Gastrocnemius medialis (tissue), 4 donors: ENCODE measurements at regions not wholly inside any gene's neighbourhood (a gene's known extent, or its start where the extent isn't known, plus 50 kb on each side); places are given as distances from the start of the nearest gene placed in this dataset.

Source experiments
- ATAC-seq, 2 donors: fragments of 150-250 bp; one replicate each; pipeline ENCODE4 v1.9.1; 2016
- DNase-seq, 2 donors: peaks; one replicate each; pipeline ENCODE4 v3.0.0-alpha.2; 2019
- H3K27ac ChIP-seq, 4 donors: fragments of 200-600 bp; sonication (generic); 1 replicate in 1 of 4; 2 replicates in 3 of 4; pipeline ENCODE4 v1.5.1; 2016 to 2018; ENCODE audit warnings: mild to moderate bottlenecking in 2 of 4, moderate library complexity in 1 of 4
- H3K27me3 ChIP-seq, 3 donors: fragments of 200-600 bp; sonication (generic) in 2 of 3; 1 replicate in 1 of 3; 2 replicates in 2 of 3; pipeline versions ENCODE4 v1.5.1 to v1.6.0; 2016 to 2019; ENCODE audit warnings: mild to moderate bottlenecking in 1 of 3, moderate library complexity in 1 of 3
- H3K36me3 ChIP-seq, 2 donors: fragments of 200-600 bp; sonication (generic) in 1 of 2; one replicate each; pipeline ENCODE4 v1.5.1; 2017 to 2018
- H3K4me1 ChIP-seq, 2 donors: fragments of 200-600 bp; sonication (generic) in 1 of 2; one replicate each; pipeline ENCODE4 v1.5.1; 2016 to 2017; ENCODE audit warnings: mild to moderate bottlenecking in 2 of 2
- H3K4me3 ChIP-seq, 4 donors: fragments of 200-600 bp; sonication (generic) in 3 of 4; 1 replicate in 1 of 4; 2 replicates in 3 of 4; pipeline ENCODE4 v1.5.1; 2016 to 2019; ENCODE audit warnings: mild to moderate bottlenecking in 2 of 4
- H3K9me3 ChIP-seq, 3 donors: fragments of 200-600 bp; sonication (generic) in 2 of 3; 1 replicate in 1 of 3; 2 replicates in 2 of 3; pipeline ENCODE4 v1.5.1; 2016 to 2019
- CTCF ChIP-seq, 5 experiments: fragments of 450-650 bp in 3 of 5; fragments of 200-600 bp in 2 of 5; sonication (generic) in 2 of 5; IDR thresholded peaks in 4 of 5; conservative IDR thresholded peaks in 1 of 5; 1 replicate in 4 of 5; 2 replicates in 1 of 5; pipeline ENCODE4 v1.5.1; 2016 to 2019; ENCODE audit warnings: antibody characterized with exemption in 5 of 5, mild to moderate bottlenecking in 3 of 5, moderate library complexity in 3 of 5
- POLR2A ChIP-seq, 2 donors: fragments of 450-650 bp; IDR thresholded peaks; one replicate each; pipeline ENCODE4 v1.6.1; 2017; ENCODE audit warnings: antibody characterized with exemption in 2 of 2, mild to moderate bottlenecking in 2 of 2, moderate library complexity in 2 of 2
- in situ Hi-C, 4 donors: fragments of 200-750 bp; cut with MboI; loops; one replicate each; pipeline versions ENCODE4 v1.15.0 to v1.8.0; 2017; ENCODE audit warnings: low sequenced_read_pairs in 4 of 4
- intact Hi-C: fragments of 100-400 bp; cut with DNase I; formaldehyde crosslinking; loops from one replicate; pipeline ENCODE4 v1.15.1; 2023; ENCODE audit warnings: low total_unique reads

DNA sequence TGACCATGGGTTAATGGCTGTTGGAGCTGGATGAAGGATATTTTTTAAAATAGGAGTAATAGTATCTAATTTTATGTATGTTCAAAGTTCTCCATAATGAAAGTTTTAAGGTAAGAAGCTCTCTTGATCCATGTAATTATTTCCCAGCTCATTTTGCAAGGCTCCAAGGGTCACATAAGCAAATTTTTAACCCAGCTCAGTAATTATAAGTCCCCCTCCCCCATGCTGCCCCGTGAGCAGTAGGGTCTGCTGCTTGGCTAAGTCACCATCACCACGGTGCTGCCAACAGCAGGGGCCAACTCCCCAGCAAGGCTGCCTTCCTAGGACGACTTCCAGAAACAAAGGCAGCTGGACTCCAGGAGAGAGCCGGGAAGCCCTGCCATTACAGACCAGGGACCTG lies 340.0 kb downstream of the FBXW7 start:
- in situ Hi-C loops, result no loop called here
- Histone ChIP-seq H3K27me3 (no peaks in the 10 kb centered on the region), H3K4me3 (no peak overlapping the region), H3K4me1 (peaks cover 9% of the 10 kb centered on the region in 2 donors), H3K9me3 (no peaks in the 10 kb centered on the region), H3K27ac (no peak overlapping the region), H3K36me3 (no peaks in the 10 kb centered on the region)
- DNase-seq (no peak), ATAC-seq (no peak)
- TF ChIP-seq CTCF (IDR thresholded peaks at IDR 0.05 in 4 of 5, conservative IDR thresholded peaks at IDR 0.05 in 1 of 5) (no peak), POLR2A (IDR thresholded peaks at IDR 0.05) (no peak)
- intact Hi-C loops, result no loop called here

- Histone ChIP-seq H3K4me1 (peaks cover 25 to 28% of the 10 kb centered on the region in 2 donors), H3K27ac (no peak overlapping the region), H3K27me3 (no peaks in the 10 kb centered on the region), H3K9me3 (no peaks in the 10 kb centered on the region), H3K4me3 (no peak overlapping the region), H3K36me3 (no peaks in the 10 kb centered on the region)
- no peak for TF ChIP-seq POLR2A (IDR thresholded peaks at IDR 0.05)
- no peak for TF ChIP-seq CTCF (IDR thresholded peaks at IDR 0.05 in 4 of 5, conservative IDR thresholded peaks at IDR 0.05 in 1 of 5)
- intact Hi-C loops, result no loop called here
- DNase-seq (no peak), ATAC-seq (no peak)
- in situ Hi-C loops, result no loop called here
Observed at GRCh38 chr4:152193059-152193458, 342.8 kb downstream of the FBXW7 start.

DNA sequence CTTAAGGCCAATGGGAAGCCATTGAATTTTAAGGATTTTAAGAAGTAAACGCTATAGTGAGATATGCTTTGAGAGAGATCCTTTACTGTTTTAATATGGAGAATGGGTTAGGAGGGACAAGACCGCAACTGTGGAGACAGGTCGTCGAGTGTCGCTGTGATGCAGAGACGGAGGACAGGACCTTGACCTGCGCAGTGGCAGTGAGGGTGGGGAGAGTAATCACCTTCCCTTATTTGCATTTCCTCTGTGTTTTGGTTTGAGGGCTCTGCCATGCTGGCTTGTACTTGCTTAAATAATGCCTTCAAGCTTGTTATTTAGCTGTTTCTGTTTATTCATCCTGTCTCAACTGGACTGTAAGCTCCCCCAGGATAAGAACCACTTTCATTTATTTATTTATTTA lies 345.0 kb downstream of the FBXW7 start:
- Histone ChIP-seq H3K27me3 (no peaks in the 10 kb centered on the region), H3K9me3 (no peaks in the 10 kb centered on the region), H3K27ac (no peak overlapping the region), H3K36me3 (no peaks in the 10 kb centered on the region), H3K4me3 (no peak overlapping the region), H3K4me1 (peaks cover 15 to 22% of the 10 kb centered on the region in 2 donors)
- intact Hi-C loops, result no loop called here
- DNase-seq (no peak), ATAC-seq (no peak)
- TF ChIP-seq POLR2A (IDR thresholded peaks at IDR 0.05), result no peak
- TF ChIP-seq CTCF (IDR thresholded peaks at IDR 0.05 in 4 of 5, conservative IDR thresholded peaks at IDR 0.05 in 1 of 5), result no peak
- in situ Hi-C loops, result no loop called here

DNA sequence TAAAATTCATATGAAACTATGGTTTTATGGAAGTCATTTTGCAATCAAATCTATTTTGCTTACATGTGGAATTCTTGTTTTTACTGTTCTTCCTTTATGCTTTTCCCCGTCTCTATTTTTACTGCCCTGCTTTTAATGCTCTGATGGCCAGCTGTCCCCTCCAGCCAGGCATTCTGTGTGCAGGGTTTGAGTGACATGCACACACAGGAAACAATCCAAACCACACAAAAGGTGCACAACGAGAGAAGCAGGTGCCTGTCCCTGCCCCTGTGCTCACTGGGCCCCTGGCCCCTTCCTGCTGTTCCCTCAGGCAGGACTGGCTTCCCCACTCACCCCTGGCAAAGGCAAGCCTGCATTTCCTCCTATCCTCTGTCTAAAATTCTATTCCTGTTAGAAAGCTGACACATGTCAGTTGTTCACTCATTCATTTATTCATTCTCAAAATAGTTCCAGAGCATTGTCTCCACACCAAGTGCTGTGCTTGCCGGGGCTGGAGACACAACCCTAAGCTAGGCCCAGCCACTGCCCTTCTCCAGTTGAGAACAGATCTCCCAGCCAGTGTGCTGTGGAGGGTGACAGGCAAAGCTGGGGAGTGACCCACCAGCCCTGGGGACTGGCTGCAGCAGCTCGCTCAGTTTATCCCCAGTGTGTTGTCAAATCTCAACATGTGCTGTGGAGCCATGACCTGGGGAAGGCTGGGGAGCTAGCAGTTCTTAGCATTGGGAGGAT lies 346.3 kb downstream of the FBXW7 start:
- ATAC-seq, result no peak
- no peak for DNase-seq
- Histone ChIP-seq H3K27me3 (no peaks in the 10 kb centered on the region), H3K9me3 (no peaks in the 10 kb centered on the region), H3K4me3 (no peak overlapping the region), H3K36me3 (no peaks in the 10 kb centered on the region), H3K27ac (no peak overlapping the region), H3K4me1 (peaks cover 15 to 30% of the 10 kb centered on the region in 2 donors)
- TF ChIP-seq CTCF (IDR thresholded peaks at IDR 0.05 in 4 of 5, conservative IDR thresholded peaks at IDR 0.05 in 1 of 5), result no peak
- TF ChIP-seq POLR2A (IDR thresholded peaks at IDR 0.05), result no peak
- intact Hi-C loops, result loop anchor here (5.0 kb wide), 1 partner anchor 147 kb away; no protein-coding TSS in a partner anchor
- in situ Hi-C loops, result no loop called here
